ENCODE measurements at regions not wholly inside any gene's neighbourhood (a gene's known extent, or its start where the extent isn't known, plus 50 kb on each side); places are given as distances from the start of the nearest gene placed in this dataset.
"Not testable (repeated sequence)": the region's sequence is repeated elsewhere in the genome, so short reads cannot be mapped to it uniquely, and the experiment has no call there.

DNA sequence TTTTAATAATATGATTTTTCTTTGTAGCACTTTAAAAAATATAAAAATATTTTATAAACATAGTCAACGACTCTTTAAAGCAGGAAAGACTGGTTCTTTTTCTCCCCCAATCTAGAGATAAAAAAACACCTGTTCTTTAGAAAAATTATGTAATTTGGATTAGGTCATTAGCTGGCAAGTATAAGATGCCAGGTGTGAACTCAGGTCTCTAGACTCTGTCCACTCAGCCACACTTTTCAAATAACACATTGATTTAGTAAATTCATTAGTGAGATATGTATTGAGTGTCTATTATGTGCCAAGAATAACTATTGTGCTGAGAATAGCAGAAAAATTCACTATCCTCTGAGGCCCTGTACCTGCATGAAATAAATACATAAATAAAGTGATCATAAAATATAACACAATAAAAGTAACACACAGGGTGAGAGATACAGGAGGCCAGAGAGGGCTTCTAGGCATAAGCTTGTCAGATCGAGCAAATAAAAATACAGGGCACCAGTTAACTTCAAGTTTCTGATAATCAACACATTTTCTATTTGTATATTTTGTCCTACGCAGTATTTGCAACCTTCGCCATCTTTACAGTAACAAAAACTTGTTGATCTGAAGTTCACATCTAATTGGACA lies 867.1 kb upstream of the GBE1 start:
- DNase-seq (ENCODE audit: low read depth in 2 of 2, low spot score in 1 of 2) = no peak

- no peak for DNase-seq (ENCODE audit: low read depth in 2 of 2, low spot score in 1 of 2)
Observed at GRCh38 chr3:82627733-82628132, 866.3 kb upstream of the GBE1 start.

DNA sequence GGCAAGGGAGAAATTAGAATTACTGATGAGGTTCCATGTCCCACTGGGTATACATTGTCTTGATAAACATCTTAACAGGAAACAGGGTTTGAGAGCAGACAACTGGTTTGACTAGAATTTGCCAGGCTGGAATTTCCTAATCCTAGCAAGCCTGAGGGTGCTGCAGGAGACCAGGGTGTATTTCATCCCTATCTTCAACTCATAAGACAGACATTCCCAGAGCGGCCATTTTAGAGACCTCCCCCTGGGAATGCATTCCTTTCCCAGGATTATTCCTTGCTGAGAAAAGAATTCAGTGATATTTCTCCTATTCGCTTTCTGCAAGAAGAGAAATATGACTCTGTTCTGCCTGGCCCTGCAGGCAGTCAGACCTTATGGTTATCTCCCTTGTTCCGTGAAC lies 859.3 kb upstream of the GBE1 start:
- DNase-seq (ENCODE audit: low read depth in 2 of 2, low spot score in 1 of 2) = not testable (repeated sequence)

- no peak for DNase-seq (ENCODE audit: low read depth in 2 of 2, low spot score in 1 of 2)
Observed at GRCh38 chr3:82618594-82618993, 857.1 kb upstream of the GBE1 start.

DNA sequence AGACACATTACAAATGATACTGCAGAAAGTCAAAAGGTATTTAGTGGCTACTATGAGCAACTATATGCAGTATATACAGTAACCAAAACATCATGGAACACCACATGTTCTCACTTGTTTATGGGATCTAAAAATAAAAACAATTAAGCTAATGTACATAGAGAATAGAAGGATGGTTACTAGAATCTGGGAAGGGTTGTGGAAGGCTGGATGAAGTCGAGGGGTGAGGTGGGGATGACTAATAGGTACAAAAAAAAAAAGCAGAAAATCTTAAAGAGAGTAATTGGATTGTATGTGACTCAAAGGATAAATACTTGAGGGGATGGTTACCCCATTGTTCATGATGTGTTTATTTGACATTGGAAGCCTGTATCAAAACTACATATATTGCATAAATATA lies 848.8 kb upstream of the GBE1 start:
- DNase-seq (ENCODE audit: low read depth in 2 of 2, low spot score in 1 of 2) = no peak

DNA sequence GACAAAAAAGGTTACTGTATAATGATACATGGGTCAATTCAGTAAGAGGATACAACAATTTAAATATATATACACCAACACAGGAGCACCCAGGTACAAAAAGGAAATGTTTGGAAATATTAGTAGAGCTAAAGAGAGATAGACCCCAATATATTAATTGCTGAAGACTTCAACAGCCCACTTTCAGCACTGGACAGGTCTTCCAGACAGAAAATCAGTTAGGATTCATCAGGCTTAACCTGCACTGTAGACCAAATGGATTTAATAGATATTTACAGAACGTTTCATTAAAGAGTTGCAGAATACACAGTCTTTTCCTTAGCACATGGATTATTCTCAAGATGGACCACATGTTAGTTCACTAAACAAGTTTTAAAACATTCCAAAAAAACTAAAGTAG lies 845.9 kb upstream of the GBE1 start:
- DNase-seq (ENCODE audit: low read depth in 2 of 2, low spot score in 1 of 2) = no peak

- DNase-seq (ENCODE audit: low read depth in 2 of 2, low spot score in 1 of 2) = no peak
Observed at GRCh38 chr3:82596805-82597204, 835.4 kb upstream of the GBE1 start.

GRCh38 chr3:82595530-82595929 lies 834.1 kb upstream of the GBE1 start:
- DNase-seq (ENCODE audit: low read depth in 2 of 2, low spot score in 1 of 2) = no peak

- no peak for DNase-seq (ENCODE audit: low read depth in 2 of 2, low spot score in 1 of 2)
Observed at GRCh38 chr3:82587174-82587573, 825.7 kb upstream of the GBE1 start.

- DNase-seq (ENCODE audit: low read depth in 2 of 2, low spot score in 1 of 2) = no peak
Observed at GRCh38 chr3:82586414-82586813, 825.0 kb upstream of the GBE1 start.

DNA sequence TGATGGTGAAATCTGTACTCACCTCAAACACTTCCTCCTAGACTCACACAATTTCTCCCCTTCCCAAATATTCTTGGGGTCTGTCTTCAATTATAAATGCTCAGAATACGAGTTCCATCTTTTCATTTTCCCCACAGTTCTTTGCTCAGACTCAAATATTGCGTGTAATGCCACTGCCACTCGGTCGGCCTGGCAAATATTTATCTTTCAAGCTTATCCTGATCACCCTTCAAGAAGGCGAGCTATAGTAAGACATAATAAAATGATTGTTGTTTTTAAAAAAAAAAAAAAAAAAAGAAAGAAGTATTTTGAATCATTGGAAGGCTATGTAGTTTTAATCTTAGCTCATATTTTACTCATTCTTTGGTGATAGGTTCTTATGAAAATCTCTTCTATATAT lies 824.6 kb upstream of the GBE1 start:
- DNase-seq (ENCODE audit: low read depth in 2 of 2, low spot score in 1 of 2) = not testable (repeated sequence)

- DNase-seq (ENCODE audit: low read depth in 2 of 2, low spot score in 1 of 2) = not testable (repeated sequence)
Observed at GRCh38 chr3:82585591-82585990, 824.1 kb upstream of the GBE1 start.

DNA sequence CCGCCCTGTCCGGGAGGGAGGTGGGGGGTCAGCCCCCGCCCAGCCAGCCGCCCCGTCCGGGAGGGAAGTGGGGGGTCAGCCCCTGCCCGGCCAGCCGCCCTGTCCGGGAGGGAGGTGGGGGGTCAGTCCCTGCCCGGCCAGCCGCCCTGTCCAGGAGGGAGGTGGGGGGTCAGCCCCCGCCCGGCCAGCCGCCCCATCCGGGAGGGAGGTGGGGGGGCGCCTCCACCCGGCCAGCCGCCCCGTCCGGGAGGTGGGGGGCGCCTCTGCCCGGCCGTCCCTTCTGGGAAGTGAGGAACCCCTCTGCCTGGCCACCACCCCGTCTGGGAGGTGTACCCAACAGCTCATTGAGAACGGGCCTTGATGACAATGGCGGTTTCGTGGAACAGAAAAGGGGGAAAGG lies 823.4 kb upstream of the GBE1 start:
- not testable (repeated sequence) for DNase-seq (ENCODE audit: low read depth in 2 of 2, low spot score in 1 of 2)

GRCh38 chr3:82584415-82584814 lies 823.0 kb upstream of the GBE1 start:
- not testable (repeated sequence) for DNase-seq (ENCODE audit: low read depth in 2 of 2, low spot score in 1 of 2)

GRCh38 chr3:82581350-82581749 lies 819.9 kb upstream of the GBE1 start:
- DNase-seq (ENCODE audit: low read depth in 2 of 2, low spot score in 1 of 2) = no peak

GRCh38 chr3:82572721-82573120 lies 811.3 kb upstream of the GBE1 start:
- DNase-seq (ENCODE audit: low read depth in 2 of 2, low spot score in 1 of 2) = no peak

DNA sequence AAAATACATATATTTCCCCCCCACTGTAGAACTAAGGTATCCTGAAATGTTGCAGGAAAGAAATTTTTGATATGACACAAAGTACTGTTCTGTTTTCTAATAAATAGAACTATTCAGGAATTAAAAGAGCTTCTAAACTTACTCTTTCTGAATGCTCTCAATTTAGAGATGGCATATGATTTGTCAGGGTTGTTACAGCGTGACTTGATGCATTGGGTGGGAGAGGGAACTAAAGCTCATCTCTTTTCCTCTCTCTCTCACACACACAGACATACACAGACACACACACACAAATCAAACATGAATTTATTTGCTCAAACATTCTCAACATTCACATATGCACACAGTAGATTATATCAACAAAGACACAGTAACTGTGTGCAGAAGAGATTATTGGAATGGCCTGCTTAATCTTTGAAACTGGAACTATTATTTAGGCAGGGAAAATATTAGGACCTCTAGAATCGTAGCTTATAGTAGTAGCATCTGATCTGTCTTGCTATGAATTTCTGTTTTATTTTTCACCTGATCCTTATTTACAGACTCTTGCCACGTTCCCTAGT lies 807.4 kb upstream of the GBE1 start:
- DNase-seq (ENCODE audit: low read depth in 2 of 2, low spot score in 1 of 2) = no peak

- no peak for DNase-seq (ENCODE audit: low read depth in 2 of 2, low spot score in 1 of 2)
Observed at GRCh38 chr3:82567029-82567600, 805.7 kb upstream of the GBE1 start.

GRCh38 chr3:82562896-82563295 lies 801.5 kb upstream of the GBE1 start:
- no peak for DNase-seq (ENCODE audit: low read depth in 2 of 2, low spot score in 1 of 2)

DNA sequence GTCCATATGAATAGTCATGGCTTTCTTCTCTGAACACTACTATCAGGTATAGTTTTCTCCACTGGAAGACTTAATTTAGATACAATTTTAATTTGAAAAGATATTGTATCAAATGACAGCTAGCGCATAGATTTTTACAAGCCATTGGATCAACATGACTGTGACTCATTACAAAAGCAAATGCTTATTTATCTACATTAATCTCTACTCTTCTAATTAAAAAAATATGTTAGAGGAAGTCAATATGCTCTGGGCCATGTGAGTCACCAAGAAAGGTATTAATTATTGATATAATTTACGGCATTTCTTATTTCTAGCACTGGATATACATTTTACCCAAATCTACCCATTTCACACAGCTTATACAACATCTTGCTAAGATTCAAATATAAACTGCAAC lies 800.3 kb upstream of the GBE1 start:
- DNase-seq (ENCODE audit: low read depth in 2 of 2, low spot score in 1 of 2) = no peak

DNA sequence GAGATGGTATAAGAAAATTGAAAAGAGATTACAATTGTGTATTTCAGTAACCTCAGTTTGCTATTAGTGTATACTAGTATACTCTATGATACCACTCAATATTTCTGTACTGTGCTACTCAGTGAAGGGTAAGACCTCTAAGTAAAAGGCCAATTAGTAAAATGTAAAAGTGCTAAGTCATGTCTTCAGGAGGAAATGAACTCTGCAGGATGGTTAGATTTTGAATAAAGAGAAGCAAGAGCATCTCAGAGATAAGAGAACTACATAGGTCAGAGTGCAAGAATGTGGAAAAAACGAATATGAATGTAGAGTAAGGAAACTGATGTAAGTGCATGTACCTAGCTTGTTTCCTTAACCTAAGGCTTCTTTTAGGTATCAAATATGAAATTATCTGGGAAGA lies 796.6 kb upstream of the GBE1 start:
- no peak for DNase-seq (ENCODE audit: low read depth in 2 of 2, low spot score in 1 of 2)

GRCh38 chr3:82556113-82556512 lies 794.7 kb upstream of the GBE1 start:
- DNase-seq (ENCODE audit: low read depth in 2 of 2, low spot score in 1 of 2) = no peak

DNA sequence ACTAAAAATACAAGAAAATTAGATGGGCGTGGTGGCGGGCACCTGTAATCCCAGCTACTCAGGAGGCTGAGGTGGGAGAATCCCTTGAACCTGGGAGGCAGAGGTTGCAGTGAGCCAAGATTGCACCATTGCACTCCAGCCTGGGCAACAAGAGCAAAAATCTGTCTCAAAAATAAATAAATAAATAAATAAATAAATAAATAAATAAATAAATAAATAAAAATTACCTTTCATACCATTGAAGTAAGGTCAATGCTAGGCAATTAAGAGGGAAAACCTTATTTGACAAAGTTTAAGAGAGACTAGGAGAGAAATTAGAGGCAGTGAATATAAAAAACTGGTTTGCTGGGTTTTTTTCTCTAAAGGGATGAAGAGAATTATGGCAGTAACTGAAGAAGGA lies 781.1 kb upstream of the GBE1 start:
- not testable (repeated sequence) for DNase-seq (ENCODE audit: low read depth in 2 of 2, low spot score in 1 of 2)
